NT2/D1 (cell line): ENCODE measurements at regions not wholly inside any gene's neighbourhood (a gene's known extent, or its start where the extent isn't known, plus 50 kb on each side); places are given as distances from the start of the nearest gene placed in this dataset.

Experiments used
- YY1 ChIP-seq: IDR thresholded peaks from 2 replicates; pipeline ENCODE4 v1.6.1; 2011; ENCODE audit not compliant: insufficient read length, insufficient read depth
- ZNF274 ChIP-seq: IDR thresholded peaks from 2 replicates; pipeline ENCODE4 v1.6.1; 2011; ENCODE audit warnings: mild to moderate bottlenecking, low read depth, low read length

GRCh38 chr5:87729781-87730180 lies 317.1 kb upstream of the CCNH start:
- TF ChIP-seq YY1, result no peak
- no peak for TF ChIP-seq ZNF274
